Astrocyte of the spinal cord (primary cell): ENCODE measurements at regions not wholly inside any gene's neighbourhood (a gene's known extent, or its start where the extent isn't known, plus 50 kb on each side); places are given as distances from the start of the nearest gene placed in this dataset.

ENCODE experiments used
- DNase-seq: peaks from one replicate; pipeline ENCODE4 v3.0.0; 2011; ENCODE audit warnings: low read depth, low spot score
- H3K4me3 ChIP-seq: 2 replicates; pipeline ENCODE4 v1.5.1; 2011; ENCODE audit warnings: low read depth, mild to moderate bottlenecking, low read length, moderate library complexity
- in situ Hi-C: cut with HindIII; loops from 2 replicates; pipeline ENCODE4 v1.10.0; 2017; ENCODE audit warnings: low sequenced_read_pairs
- TF ChIP-seq, protein P1 (sequence below): IDR thresholded peaks from 2 replicates; pipeline ENCODE4 v1.5.1; 2012; ENCODE audit warnings: low read depth, mild to moderate bottlenecking, low read length, inconsistent platforms

- no peak overlapping the region for H3K4me3 ChIP-seq
- TF ChIP-seq, protein P1, sequence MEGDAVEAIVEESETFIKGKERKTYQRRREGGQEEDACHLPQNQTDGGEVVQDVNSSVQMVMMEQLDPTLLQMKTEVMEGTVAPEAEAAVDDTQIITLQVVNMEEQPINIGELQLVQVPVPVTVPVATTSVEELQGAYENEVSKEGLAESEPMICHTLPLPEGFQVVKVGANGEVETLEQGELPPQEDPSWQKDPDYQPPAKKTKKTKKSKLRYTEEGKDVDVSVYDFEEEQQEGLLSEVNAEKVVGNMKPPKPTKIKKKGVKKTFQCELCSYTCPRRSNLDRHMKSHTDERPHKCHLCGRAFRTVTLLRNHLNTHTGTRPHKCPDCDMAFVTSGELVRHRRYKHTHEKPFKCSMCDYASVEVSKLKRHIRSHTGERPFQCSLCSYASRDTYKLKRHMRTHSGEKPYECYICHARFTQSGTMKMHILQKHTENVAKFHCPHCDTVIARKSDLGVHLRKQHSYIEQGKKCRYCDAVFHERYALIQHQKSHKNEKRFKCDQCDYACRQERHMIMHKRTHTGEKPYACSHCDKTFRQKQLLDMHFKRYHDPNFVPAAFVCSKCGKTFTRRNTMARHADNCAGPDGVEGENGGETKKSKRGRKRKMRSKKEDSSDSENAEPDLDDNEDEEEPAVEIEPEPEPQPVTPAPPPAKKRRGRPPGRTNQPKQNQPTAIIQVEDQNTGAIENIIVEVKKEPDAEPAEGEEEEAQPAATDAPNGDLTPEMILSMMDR = no peak
- in situ Hi-C loops = no loop called here
- no peak for DNase-seq
Measured at GRCh38 chrX:2596555-2597255, 94.4 kb upstream of the CD99 start.

DNA sequence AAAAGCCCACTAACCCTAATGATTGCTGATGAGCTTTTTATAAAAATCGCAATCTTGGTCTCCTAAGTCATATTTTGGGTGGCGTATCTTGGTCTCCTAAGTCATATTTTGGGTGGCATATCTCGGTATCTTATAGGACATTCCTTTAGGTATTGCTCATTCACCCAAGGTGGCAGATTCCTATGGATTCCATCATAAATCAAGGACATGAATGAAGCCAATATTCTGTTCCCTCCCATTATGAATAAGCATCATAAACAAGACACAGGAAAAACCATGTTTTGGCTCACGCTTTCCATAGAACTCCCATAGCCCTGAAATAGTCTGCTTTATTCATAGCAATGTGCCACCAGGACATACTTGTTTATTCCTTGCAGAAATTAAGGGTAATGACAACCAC, 95.0 kb upstream of the CD99 start:
- DNase-seq = no peak
- TF ChIP-seq, protein P1 = no peak
- H3K4me3 ChIP-seq = no peak overlapping the region
- in situ Hi-C loops = no loop called here

DNA sequence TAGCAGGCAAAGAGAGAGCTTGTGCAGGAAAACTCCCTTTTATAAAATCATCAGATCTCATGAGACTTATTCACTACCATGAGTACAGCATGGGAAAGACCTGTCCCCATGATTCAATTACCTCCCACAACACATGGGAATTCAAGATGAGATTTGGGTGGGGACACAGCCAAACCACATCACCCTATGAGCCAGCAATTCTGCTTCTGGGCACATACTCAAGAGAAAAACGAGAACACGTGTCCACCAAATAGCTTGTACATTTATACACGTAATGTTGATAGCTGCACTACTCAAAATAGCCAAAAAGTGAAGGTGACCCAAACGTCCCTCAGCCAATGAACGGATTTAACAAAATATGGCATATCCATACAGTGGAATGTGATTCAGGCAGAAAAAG, 94.5 kb upstream of the DHRSX start:
- in situ Hi-C loops = no loop called here
- TF ChIP-seq, protein P1 = no peak
- H3K4me3 ChIP-seq = no peak overlapping the region
- DNase-seq = peak; percentile 49

DNA sequence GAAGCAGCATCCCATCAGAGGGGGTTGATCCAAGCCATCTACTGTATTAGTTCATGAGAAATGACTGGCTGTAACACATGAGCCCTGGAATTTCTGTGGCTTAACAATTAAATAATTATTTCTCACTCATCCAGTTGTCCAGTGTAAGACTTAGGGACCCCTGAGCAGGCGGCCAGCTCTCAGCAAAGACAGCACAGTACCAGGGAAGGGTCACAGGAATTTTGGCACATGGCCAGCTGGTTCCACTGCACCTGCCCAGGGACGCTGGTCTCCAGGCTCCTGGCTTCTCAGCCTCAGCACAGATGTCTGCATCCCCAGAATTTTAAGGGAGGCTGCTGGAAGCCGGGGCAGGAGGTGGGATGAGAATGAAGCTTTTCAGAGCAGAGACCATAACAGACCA, 93.7 kb upstream of the DHRSX start:
- no peak for DNase-seq
- TF ChIP-seq, protein P1 = no peak
- no peak overlapping the region for H3K4me3 ChIP-seq
- in situ Hi-C loops = no loop called here

- in situ Hi-C loops = no loop called here
- no peak for DNase-seq
- H3K4me3 ChIP-seq = no peak overlapping the region
- TF ChIP-seq, protein P1 = no peak
Measured at GRCh38 chrX:2592279-2592678, 91.5 kb upstream of the DHRSX start.

DNA sequence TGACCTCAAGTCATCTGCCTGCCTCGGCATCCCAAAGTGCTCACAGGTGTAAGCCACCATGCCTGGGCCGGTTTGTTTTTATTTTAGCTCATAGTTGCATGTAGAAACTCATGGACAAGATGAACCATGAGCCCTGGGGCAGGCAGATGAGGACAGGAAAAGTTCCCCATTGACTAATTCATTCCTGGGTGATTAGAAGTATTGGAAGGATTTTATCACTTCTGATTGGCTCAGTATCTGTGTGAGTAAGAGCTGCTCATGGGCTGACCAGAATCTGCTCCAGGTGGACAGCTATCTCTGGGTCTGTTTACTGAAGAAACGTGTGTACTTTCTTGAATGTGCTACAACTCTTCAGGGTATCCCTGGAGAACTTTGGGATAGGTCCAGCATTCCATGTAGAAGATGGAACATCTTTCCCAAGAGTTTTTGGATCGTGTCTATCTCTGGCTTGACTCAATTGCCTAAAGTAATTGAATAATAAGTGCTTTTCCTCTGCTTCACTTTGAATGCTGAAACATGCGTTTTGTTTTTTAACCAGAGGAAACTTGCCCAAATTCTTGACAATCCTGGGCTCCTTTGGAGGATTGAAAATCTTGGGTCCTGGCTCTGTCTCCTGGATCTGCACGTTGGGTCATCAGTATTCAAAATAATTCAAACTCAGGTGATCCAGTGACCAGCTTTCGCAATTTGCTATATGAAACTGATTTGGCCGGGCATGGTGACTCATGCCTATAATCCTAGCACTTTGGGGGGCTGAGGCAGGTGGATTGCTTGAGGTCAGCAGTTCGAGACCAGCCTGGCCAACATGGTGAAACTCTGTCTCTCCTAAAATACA, 88.6 kb upstream of the DHRSX start:
- H3K4me3 ChIP-seq = no peak overlapping the region
- TF ChIP-seq, protein P1 = no peak
- DNase-seq = no peak
- in situ Hi-C loops = no loop called here
